Posterior cingulate gyrus (tissue), 11 donors: ENCODE measurements at regions not wholly inside any gene's neighbourhood (a gene's known extent, or its start where the extent isn't known, plus 50 kb on each side); places are given as distances from the start of the nearest gene placed in this dataset.
A peak's percentile ranks its signal among the peaks of the same experiment; 100 is the strongest.
"Not testable (repeated sequence)": the region's sequence is repeated elsewhere in the genome, so short reads cannot be mapped to it uniquely, and the experiment has no call there.

Experiments used
- DNase-seq, 10 donors: peaks; one replicate each; pipeline versions ENCODE4 v3.0.0 to v3.0.0-alpha.2; 2020 to 2021; ENCODE audit warnings: mixed read lengths in 3 of 10
- intact Hi-C: fragments of 100-400 bp; cut with DNase I; formaldehyde crosslinking; loops from one replicate; pipeline ENCODE4 v1.15.1; 2023

GRCh38 chr20:7147220-7147601, 379.7 kb downstream of the BMP2 start:
- DNase-seq = no peak
- intact Hi-C loops = no loop called here

- DNase-seq = no peak
- intact Hi-C loops = no loop called here
Observed at GRCh38 chr20:7151676-7152470, 384.4 kb downstream of the BMP2 start.

GRCh38 chr20:7155282-7155681, 387.8 kb downstream of the BMP2 start:
- DNase-seq = no peak
- intact Hi-C loops = no loop called here

DNA sequence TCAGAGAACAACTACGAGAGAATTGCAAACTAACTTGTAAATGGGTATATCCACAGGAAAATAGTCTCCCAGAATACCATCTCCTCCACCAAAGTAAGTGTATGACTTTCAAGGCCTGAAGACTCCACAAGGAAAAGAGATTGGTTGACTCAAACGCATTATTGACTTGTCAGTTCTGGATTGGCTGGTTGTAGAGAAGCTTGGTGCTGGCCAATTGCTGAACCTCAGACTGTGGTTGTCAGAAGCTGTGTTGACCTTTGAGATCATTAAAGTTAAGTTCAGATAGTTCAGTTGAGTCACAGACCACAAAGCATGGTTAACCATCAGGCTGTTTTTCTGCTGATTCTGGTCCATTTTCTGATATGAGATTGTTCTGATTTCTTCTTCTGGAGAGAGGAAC, 388.3 kb downstream of the BMP2 start:
- intact Hi-C loops = no loop called here
- DNase-seq = no peak

GRCh38 chr20:7159903-7160302, 392.4 kb downstream of the BMP2 start:
- intact Hi-C loops = no loop called here
- no peak for DNase-seq

DNA sequence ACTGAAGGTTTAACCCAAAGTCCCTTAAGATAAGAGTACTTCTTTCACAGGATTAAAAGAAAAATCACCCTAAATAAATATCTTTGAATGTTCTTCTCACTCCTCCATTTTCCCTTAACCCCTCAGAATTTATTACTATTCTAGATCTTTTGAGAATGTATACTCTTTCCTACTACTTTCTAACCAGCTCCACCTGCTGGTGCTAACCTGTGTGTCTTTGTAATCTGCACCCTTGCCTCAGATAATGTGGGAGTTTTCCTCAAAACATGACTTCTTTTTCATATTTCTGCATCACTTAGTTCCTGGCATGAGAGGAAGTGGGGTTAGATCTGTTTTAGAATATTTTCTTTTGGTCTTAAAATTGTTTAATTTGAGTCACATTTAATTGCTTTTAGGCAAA, 394.2 kb downstream of the BMP2 start:
- peak in 1 of 10 donors; percentile 21 for DNase-seq
- intact Hi-C loops = no loop called here

DNA sequence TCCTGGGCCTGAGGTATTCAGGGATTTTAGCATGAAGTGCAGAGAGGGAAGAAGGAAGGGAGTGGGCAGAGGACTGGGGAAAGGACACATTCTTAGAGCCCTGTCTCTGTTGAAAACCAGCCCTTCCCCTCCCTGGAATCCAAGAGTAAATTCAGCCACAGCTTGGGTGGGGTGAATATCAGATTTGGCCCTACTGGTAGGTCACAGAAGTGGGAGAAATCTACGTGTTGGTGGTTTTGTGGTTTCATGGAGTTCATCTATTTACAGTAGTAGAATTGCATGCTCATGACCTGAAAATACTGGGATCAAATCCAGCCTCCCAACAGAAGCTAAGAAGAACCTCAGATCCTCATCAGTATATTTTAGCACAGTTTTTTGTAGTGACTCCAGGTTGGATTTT, 404.4 kb downstream of the BMP2 start:
- no peak for DNase-seq

DNA sequence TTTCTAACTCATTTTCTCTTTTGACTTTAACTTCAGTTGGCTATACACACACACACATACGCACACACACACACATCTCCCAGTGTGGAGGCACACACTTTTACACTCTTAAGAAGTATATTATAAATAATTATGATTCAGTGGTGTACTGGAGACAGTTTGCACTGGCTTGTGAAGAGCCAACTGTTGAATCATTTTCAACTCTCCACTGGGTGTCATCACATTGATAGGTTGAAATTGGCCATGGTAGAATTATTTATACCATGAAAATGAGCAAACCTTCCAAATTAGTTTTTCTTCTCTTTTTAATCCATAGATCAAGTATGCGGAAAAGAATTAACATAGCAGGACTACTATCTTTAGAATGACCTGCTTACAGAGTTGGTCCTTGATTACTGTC, 407.1 kb downstream of the BMP2 start:
- DNase-seq = no peak
- intact Hi-C loops = no loop called here

More for the DNA sequence above, 404.4 kb downstream of the BMP2 start:
- intact Hi-C loops = no loop called here

- intact Hi-C loops, DNase-seq: not testable (repeated sequence)
Observed at GRCh38 chr20:7175827-7176226, 408.3 kb downstream of the BMP2 start.

- intact Hi-C loops = no loop called here
- DNase-seq = no peak
Observed at GRCh38 chr20:7178004-7178403, 410.5 kb downstream of the BMP2 start.

GRCh38 chr20:7180256-7181045, 413.0 kb downstream of the BMP2 start:
- intact Hi-C loops = no loop called here
- DNase-seq = no peak

- DNase-seq = no peak
- intact Hi-C loops = no loop called here
Observed at GRCh38 chr20:7189231-7189630, 421.7 kb downstream of the BMP2 start.

- intact Hi-C loops = no loop called here
- DNase-seq = no peak
Observed at GRCh38 chr20:7193681-7194080, 426.2 kb downstream of the BMP2 start.

DNA sequence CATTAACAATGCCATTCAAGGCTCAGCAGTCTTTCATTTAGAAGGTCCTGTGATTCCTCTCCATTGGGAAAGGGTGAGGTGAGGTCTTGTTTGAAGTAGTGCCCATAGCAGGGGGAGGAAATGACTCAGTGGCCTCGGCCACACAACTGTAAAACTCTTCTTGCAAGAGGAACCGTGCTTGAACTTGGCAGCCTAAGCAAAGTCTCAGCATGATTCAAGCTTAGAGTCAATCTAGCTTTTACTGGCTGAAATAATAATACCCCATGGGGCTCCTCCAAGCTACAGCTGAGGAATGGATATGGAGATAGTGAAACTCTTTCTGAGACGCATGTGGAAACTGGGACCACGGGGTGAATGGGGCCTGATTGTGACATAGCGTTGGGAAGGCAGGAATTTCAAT, 428.2 kb downstream of the BMP2 start:
- DNase-seq = no peak
- intact Hi-C loops = no loop called here

DNA sequence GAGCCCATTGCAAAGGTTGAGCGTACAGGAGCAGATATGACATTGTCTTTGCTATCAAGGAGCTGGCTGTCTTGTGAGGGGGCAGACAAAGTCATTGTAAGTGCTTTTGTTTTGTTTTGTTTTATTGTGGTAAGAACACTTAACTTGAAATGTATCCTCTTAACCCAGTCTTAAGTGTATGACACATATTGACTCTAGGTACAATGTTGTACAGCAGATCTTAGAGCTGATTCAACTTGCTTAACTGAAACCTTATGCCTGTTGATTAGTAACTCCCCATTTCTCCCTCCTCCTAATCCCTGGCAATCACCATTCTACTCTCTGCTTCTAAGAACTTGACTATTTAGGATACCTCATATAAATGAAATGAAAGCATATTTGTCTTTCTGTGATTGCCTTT, 429.0 kb downstream of the BMP2 start:
- intact Hi-C loops = no loop called here

DNA sequence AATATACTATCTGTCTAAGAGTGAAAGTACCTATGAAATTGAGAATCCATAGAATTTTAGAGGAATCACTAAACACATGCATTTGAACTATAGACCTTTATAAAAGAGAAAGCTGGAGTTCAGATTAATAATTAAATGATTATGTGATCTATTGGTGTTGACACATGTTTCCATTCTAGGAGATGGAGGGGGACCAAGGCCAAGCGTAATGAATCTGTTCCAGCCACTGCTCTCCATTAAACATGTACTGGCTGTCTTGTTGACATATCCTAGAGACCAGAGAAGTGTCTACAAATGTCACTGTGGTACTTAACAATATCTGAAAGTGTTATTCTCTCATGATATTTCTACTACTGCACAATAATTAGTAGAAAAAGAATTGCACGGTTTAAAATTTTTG, 432.4 kb downstream of the BMP2 start:
- no peak for DNase-seq
- intact Hi-C loops = no loop called here

More for the DNA sequence above, 429.0 kb downstream of the BMP2 start:
- no peak for DNase-seq

- peak in 1 of 10 donors; percentile 7 for DNase-seq
- intact Hi-C loops = no loop called here
Observed at GRCh38 chr20:7207186-7207798, 439.8 kb downstream of the BMP2 start.

DNA sequence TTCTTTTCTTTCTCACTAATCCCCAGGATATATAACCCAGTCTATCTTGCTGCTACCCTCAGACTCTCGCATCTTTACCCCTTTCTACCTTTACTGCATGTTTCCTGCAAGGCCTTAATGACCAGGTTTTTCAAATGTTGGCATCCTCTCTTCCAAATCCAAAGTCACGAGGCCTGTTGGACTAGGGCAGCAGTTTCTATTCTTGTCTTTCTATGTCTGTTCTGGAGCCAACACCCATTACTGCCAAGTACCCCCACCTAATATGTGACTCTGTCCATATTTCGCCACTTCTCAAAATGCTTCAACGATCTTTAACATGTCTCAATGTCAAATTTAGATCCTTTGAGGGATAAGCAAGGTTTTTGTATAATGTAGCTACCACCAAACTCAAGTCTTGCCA, 443.4 kb downstream of the BMP2 start:
- no peak for DNase-seq
- intact Hi-C loops = no loop called here

DNA sequence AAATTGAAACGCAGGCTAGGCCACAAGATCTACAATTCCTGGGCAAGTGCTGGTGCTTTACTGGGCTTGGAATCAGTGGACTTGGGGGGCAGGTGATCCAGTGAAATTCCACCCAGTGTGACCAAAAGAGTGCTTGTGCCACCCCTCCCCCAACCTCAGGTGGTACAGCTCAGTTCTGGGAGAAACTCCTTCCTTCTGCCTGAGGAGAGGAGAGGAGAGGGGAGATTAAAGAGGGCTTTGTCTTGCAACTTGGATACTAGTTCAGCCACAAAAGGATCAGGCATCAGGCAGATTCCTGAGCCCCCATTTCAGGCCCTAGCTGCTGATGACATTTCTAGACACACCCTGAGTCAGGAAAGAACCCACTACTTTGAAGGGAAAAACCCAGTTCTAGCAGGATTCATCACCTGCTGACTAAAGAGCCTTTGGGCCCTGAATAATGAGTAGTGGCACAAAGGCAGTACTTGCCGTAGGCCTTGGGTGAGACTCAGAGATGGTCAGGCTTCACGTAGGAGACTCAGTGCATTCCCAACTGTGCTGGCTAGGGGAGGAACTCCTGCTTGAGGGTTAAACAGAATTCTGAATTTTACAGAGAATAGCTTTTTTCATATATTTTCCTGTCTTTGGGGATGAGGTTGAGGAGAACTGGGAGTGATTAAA, 446.7 kb downstream of the BMP2 start:
- intact Hi-C loops = no loop called here
- no peak for DNase-seq

DNA sequence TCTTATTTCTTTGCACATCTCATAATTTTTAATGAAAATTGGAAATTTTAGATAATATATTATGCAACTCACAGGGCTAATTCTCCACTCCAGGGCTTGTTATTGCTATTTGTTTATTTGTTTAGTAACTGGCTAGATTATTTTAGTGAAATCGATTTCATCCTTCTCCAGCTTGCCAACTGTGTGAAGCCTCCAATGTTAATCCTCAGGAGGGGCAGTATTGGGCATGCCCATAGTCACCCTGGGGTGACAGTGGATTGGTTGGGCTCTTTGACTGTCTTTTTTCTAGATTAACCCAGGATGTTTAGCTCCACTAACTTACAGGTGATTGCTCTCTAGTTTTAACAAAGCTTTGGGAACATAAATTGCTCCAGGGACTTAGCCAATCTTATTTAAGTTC, 450.1 kb downstream of the BMP2 start:
- DNase-seq = no peak
- intact Hi-C loops = no loop called here

GRCh38 chr20:7220755-7221154, 453.3 kb downstream of the BMP2 start:
- DNase-seq = no peak
- intact Hi-C loops = no loop called here
